ENCODE measurements at regions not wholly inside any gene's neighbourhood (a gene's known extent, or its start where the extent isn't known, plus 50 kb on each side); places are given as distances from the start of the nearest gene placed in this dataset.

- DNase-seq, result peak in 1 of 2 donors; percentile 30
- Histone ChIP-seq H3K27ac (no peak overlapping the region), H3K36me3 (no peaks in the 10 kb centered on the region), H3K9me3 (no peaks in the 10 kb centered on the region), H3K27me3 (no peaks in the 10 kb centered on the region), H3K4me3 (no peak overlapping the region), H3K4me1 (no peaks in the 10 kb centered on the region)
- TF ChIP-seq POLR2A (IDR thresholded peaks at IDR 0.05) (no peak), EP300 (IDR thresholded peaks at IDR 0.05) (no peak), POLR2AphosphoS5 (IDR thresholded peaks at IDR 0.05) (no peak)
- TF ChIP-seq, protein P1, sequence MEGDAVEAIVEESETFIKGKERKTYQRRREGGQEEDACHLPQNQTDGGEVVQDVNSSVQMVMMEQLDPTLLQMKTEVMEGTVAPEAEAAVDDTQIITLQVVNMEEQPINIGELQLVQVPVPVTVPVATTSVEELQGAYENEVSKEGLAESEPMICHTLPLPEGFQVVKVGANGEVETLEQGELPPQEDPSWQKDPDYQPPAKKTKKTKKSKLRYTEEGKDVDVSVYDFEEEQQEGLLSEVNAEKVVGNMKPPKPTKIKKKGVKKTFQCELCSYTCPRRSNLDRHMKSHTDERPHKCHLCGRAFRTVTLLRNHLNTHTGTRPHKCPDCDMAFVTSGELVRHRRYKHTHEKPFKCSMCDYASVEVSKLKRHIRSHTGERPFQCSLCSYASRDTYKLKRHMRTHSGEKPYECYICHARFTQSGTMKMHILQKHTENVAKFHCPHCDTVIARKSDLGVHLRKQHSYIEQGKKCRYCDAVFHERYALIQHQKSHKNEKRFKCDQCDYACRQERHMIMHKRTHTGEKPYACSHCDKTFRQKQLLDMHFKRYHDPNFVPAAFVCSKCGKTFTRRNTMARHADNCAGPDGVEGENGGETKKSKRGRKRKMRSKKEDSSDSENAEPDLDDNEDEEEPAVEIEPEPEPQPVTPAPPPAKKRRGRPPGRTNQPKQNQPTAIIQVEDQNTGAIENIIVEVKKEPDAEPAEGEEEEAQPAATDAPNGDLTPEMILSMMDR (IDR thresholded peaks at IDR 0.05), result no peak
- ATAC-seq (ENCODE audit: low FRiP score in 2 of 2), result no peak
- 78 to 85% methylated on average over 7 of the region's 7 CpGs for WGBS, 2 donors
These were observed 94.9 kb downstream of the MRPL39 start for GRCh38 chr21:25512095-25513081.

DNA sequence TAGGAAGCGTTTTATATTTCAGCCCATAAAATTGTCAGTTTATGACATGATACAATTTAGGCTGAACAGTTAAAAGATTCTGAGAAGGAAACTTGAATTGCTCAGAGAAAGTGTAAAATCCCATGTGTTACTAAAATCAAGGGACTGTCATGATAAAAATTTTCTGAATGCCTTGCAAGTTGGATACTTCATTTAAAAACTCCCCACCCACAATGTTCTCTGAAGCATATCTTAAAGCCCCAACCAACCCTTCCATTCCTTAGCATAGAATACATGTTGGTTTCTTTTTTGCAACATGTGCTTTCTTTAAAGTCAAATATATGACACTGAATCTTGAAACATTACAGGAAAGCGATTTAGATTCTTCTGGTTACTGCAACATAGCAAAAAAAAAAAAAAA lies 97.4 kb downstream of the MRPL39 start:
- no peak for ATAC-seq (ENCODE audit: low FRiP score in 2 of 2)
- WGBS, 2 donors, result 42 to 45% methylated on average over 2 of the region's 2 CpGs

GRCh38 chr21:25508364-25508763 lies 98.9 kb downstream of the MRPL39 start:
- DNase-seq (no peak), ATAC-seq (ENCODE audit: low FRiP score in 2 of 2) (no peak)
- no peak for TF ChIP-seq POLR2AphosphoS5 (IDR thresholded peaks at IDR 0.05)
- TF ChIP-seq POLR2A (IDR thresholded peaks at IDR 0.05), result no peak
- TF ChIP-seq EP300 (IDR thresholded peaks at IDR 0.05), result no peak
- TF ChIP-seq, protein P1 (IDR thresholded peaks at IDR 0.05), result no peak
- no peaks in the 10 kb centered on the region for H3K36me3 ChIP-seq
- H3K4me3 ChIP-seq, result no peak overlapping the region
- H3K9me3 ChIP-seq, result no peaks in the 10 kb centered on the region
- no peak overlapping the region for H3K27ac ChIP-seq
- WGBS, 2 donors, result 77 to 89% methylated on average over 3 of the region's 3 CpGs
- no peaks in the 10 kb centered on the region for H3K27me3 ChIP-seq
- no peaks in the 10 kb centered on the region for H3K4me1 ChIP-seq

More for the DNA sequence above, 97.4 kb downstream of the MRPL39 start:
- TF ChIP-seq POLR2AphosphoS5 (IDR thresholded peaks at IDR 0.05) (no peak), EP300 (IDR thresholded peaks at IDR 0.05) (no peak), POLR2A (IDR thresholded peaks at IDR 0.05) (no peak)
- TF ChIP-seq, protein P1 (IDR thresholded peaks at IDR 0.05), result no peak
- H3K27ac ChIP-seq, result no peak overlapping the region
- no peaks in the 10 kb centered on the region for H3K27me3 ChIP-seq
- H3K36me3 ChIP-seq, result no peaks in the 10 kb centered on the region
- no peaks in the 10 kb centered on the region for H3K9me3 ChIP-seq
- no peak for DNase-seq
- no peaks in the 10 kb centered on the region for H3K4me1 ChIP-seq
- no peak overlapping the region for H3K4me3 ChIP-seq

GRCh38 chr21:25507522-25507921 lies 99.8 kb downstream of the MRPL39 start:
- no peaks in the 10 kb centered on the region for H3K9me3 ChIP-seq
- DNase-seq (no peak), ATAC-seq (ENCODE audit: low FRiP score in 2 of 2) (no peak)
- H3K27me3 ChIP-seq, result no peaks in the 10 kb centered on the region
- H3K4me3 ChIP-seq, result no peak overlapping the region
- TF ChIP-seq EP300 (IDR thresholded peaks at IDR 0.05) (no peak), POLR2A (IDR thresholded peaks at IDR 0.05) (no peak), POLR2AphosphoS5 (IDR thresholded peaks at IDR 0.05) (no peak)
- H3K27ac ChIP-seq, result no peak overlapping the region
- no peaks in the 10 kb centered on the region for H3K4me1 ChIP-seq
- H3K36me3 ChIP-seq, result no peaks in the 10 kb centered on the region

DNA sequence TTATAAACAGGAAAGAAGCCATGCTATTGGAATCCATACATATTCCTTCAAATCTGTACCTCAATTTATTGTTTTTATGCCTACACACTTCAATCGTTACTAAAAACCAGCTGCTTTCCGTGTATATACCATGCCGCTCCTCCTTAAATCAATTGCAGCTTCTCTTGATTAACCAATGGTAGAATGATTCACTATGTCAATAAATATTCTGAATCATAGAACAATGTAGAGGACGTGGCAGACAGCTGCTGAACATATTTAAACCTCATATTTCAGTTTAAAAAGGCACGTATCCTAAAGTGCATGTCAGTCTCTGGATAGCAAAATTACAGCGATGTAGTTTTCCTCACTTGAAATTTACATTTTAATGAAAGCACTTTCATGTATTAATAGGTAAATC lies 100.4 kb downstream of the MRPL39 start:
- Histone ChIP-seq H3K27ac (no peak overlapping the region), H3K27me3 (no peaks in the 10 kb centered on the region), H3K4me1 (no peaks in the 10 kb centered on the region), H3K36me3 (no peaks in the 10 kb centered on the region), H3K4me3 (no peak overlapping the region), H3K9me3 (no peaks in the 10 kb centered on the region)
- TF ChIP-seq, protein P1 (IDR thresholded peaks at IDR 0.05), result no peak
- TF ChIP-seq POLR2A (IDR thresholded peaks at IDR 0.05) (no peak), POLR2AphosphoS5 (IDR thresholded peaks at IDR 0.05) (no peak), EP300 (IDR thresholded peaks at IDR 0.05) (no peak)
- DNase-seq, result no peak
- ATAC-seq (ENCODE audit: low FRiP score in 2 of 2), result no peak
- 81 to 83% methylated on average over 6 of the region's 6 CpGs for WGBS, 2 donors
